AG09319 (cell line): ENCODE measurements at regions not wholly inside any gene's neighbourhood (a gene's known extent, or its start where the extent isn't known, plus 50 kb on each side); places are given as distances from the start of the nearest gene placed in this dataset.

Experiments
- DNase-seq: peaks from one replicate; pipeline ENCODE4 v3.0.0-alpha.2; 2010; ENCODE audit warnings: low read depth; ENCODE audit errors: extremely low read depth
- TF ChIP-seq, protein P1 (sequence below): IDR thresholded peaks from 2 replicates; pipeline ENCODE4 v1.5.1; 2011; ENCODE audit warnings: low read depth, mild to moderate bottlenecking, inconsistent platforms, low read length, moderate library complexity

GRCh38 chr5:83889971-83890745 is 169.5 kb upstream of the HAPLN1 start:
- TF ChIP-seq, protein P1, sequence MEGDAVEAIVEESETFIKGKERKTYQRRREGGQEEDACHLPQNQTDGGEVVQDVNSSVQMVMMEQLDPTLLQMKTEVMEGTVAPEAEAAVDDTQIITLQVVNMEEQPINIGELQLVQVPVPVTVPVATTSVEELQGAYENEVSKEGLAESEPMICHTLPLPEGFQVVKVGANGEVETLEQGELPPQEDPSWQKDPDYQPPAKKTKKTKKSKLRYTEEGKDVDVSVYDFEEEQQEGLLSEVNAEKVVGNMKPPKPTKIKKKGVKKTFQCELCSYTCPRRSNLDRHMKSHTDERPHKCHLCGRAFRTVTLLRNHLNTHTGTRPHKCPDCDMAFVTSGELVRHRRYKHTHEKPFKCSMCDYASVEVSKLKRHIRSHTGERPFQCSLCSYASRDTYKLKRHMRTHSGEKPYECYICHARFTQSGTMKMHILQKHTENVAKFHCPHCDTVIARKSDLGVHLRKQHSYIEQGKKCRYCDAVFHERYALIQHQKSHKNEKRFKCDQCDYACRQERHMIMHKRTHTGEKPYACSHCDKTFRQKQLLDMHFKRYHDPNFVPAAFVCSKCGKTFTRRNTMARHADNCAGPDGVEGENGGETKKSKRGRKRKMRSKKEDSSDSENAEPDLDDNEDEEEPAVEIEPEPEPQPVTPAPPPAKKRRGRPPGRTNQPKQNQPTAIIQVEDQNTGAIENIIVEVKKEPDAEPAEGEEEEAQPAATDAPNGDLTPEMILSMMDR: no peak
- DNase-seq: peak; percentile 30

GRCh38 chr5:83877911-83878706 is 157.5 kb upstream of the HAPLN1 start:
- peak; percentile 29 for DNase-seq
- TF ChIP-seq, protein P1: no peak

- TF ChIP-seq, protein P1: no peak
- no peak for DNase-seq
Measured at GRCh38 chr5:83871533-83872395, 151.1 kb upstream of the HAPLN1 start.

DNA sequence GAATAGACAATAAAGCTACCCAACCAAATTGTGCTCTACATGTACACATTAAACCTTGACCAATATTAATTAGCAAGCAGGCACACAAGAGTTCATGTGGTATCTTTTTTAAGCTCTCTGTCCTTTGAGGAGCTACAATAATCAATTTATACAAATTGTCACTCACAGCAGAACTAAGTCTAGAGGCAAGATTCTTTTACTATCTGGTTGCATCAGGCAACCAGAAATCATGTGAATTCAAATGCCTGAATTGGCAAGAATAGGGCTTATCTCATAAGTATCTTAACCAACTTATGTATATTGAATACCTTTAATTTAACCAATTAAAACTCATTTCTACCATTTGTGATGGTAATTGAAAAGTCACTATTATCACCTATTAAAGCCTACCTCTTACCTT is 145.5 kb upstream of the HAPLN1 start:
- no peak for DNase-seq
- TF ChIP-seq, protein P1: no peak

GRCh38 chr5:83865579-83865978 is 144.9 kb upstream of the HAPLN1 start:
- TF ChIP-seq, protein P1: no peak
- no peak for DNase-seq

- TF ChIP-seq, protein P1: no peak
- DNase-seq: no peak
Measured at GRCh38 chr5:83864652-83865051, 144.0 kb upstream of the HAPLN1 start.
